ENCODE measurements at regions not wholly inside any gene's neighbourhood (a gene's known extent, or its start where the extent isn't known, plus 50 kb on each side); places are given as distances from the start of the nearest gene placed in this dataset.

DNA sequence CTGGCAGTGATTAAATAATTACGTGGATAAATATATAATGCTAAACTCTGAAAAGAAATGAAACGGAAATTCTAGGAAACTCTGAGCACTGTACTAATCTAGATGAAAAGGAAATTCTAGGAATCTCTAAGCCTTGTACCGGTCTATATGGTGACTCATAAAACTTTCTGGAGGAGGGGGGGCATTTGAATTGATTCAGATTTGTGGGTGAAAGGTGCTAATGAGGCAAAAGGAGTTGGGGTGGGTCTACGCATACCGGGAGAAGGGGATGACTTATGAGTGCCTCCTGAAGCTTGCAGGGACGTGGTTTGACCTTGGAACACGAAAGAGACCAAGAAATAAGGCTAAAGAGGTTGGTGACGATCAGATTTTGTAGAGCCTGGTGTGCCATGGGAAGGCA is 151.7 kb upstream of the CASK start:
- no peak for TF ChIP-seq CEBPB (IDR thresholded peaks at IDR 0.05; ENCODE audit: low read depth)
- TF ChIP-seq POLR2AphosphoS5 (IDR thresholded peaks at IDR 0.05; ENCODE audit: low read depth, low read length), result no peak
- TF ChIP-seq CTCF (IDR thresholded peaks at IDR 0.05 in 2 of 3, conservative IDR thresholded peaks at IDR 0.05 in 1 of 3; ENCODE audit: borderline replicate concordance in 1 of 3, insufficient read depth in 1 of 3, low read depth in 2 of 3, low read length in 2 of 3), result no peak
- TF ChIP-seq RAD21 (IDR thresholded peaks at IDR 0.05; ENCODE audit: low read depth), result no peak

Measured in HCT116 (cell line).